Neural progenitor cell (in vitro differentiated cells): ENCODE measurements at regions not wholly inside any gene's neighbourhood (a gene's known extent, or its start where the extent isn't known, plus 50 kb on each side); places are given as distances from the start of the nearest gene placed in this dataset.

Source experiments
- DNase-seq: peaks from one replicate; pipeline ENCODE4 v3.0.0-alpha.2; 2016; ENCODE audit warnings: low spot score
- H2AFZ ChIP-seq: fragments of 200-600 bp; sonication (generic); replicated peaks from 2 replicates; pipeline ENCODE4 v1.6.1; 2016; ENCODE audit warnings: antibody characterized with exemption
- H3F3A ChIP-seq: fragments of 200-600 bp; sonication (generic); 2 replicates; pipeline ENCODE4 v1.6.1; 2016; ENCODE audit warnings: antibody characterized with exemption, low read depth
- H3K27ac ChIP-seq: fragments of 200-600 bp; sonication (generic); 2 replicates; pipeline ENCODE4 v1.5.1; 2016; ENCODE audit warnings: mild to moderate bottlenecking
- H3K27me3 ChIP-seq: fragments of 200-600 bp; sonication (generic); 2 replicates; pipeline ENCODE4 v1.6.1; 2016; ENCODE audit warnings: mild to moderate bottlenecking, moderate library complexity
- H3K36me3 ChIP-seq: fragments of 200-600 bp; sonication (generic); 2 replicates; pipeline ENCODE4 v1.5.1; 2016
- H3K4me1 ChIP-seq: fragments of 200-600 bp; sonication (generic); 2 replicates; pipeline ENCODE4 v1.6.1; 2016; ENCODE audit warnings: mixed run types
- H3K4me2 ChIP-seq: fragments of 200-600 bp; sonication (generic); 2 replicates; pipeline ENCODE4 v1.6.1; 2016
- H3K4me3 ChIP-seq: fragments of 200-600 bp; sonication (generic); 2 replicates; pipeline ENCODE4 v1.5.1; 2016
- H3K79me2 ChIP-seq: fragments of 200-600 bp; sonication (generic); 2 replicates; pipeline ENCODE4 v1.6.1; 2016; ENCODE audit warnings: low read depth
- H3K9ac ChIP-seq: fragments of 200-600 bp; sonication (generic); 2 replicates; pipeline ENCODE4 v1.6.1; 2016
- H3K9me3 ChIP-seq: fragments of 200-600 bp; sonication (generic); 2 replicates; pipeline ENCODE4 v1.5.1; 2016; ENCODE audit warnings: low read depth
- H4K20me1 ChIP-seq: fragments of 200-600 bp; sonication (generic); 2 replicates; pipeline ENCODE4 v1.6.1; 2016; ENCODE audit warnings: low read depth
- H3K27ac Mint-ChIP-seq: 3 replicates; pipeline ENCODE4 v1.8.0; 2021; ENCODE audit warnings: mixed read lengths
- H3K27me3 Mint-ChIP-seq: 2 replicates; pipeline ENCODE4 v1.8.0; 2022; ENCODE audit warnings: low read depth, mild to moderate bottlenecking, inconsistent platforms, moderate library complexity, mixed read lengths; ENCODE audit not compliant: insufficient read depth
- H3K36me3 Mint-ChIP-seq: 3 replicates; pipeline ENCODE4 v1.8.0; 2021; ENCODE audit warnings: mixed read lengths
- H3K4me1 Mint-ChIP-seq: 3 replicates; pipeline ENCODE4 v1.8.0; 2021; ENCODE audit warnings: mixed read lengths
- H3K4me3 Mint-ChIP-seq: 3 replicates; pipeline ENCODE4 v1.8.0; 2021; ENCODE audit warnings: mild to moderate bottlenecking, moderate library complexity, mixed read lengths
- H3K9me3 Mint-ChIP-seq: 3 replicates; pipeline ENCODE4 v1.8.0; 2020; ENCODE audit warnings: mixed read lengths
- EZH2 ChIP-seq: fragments of 200-600 bp; sonication (generic); IDR thresholded peaks from 2 replicates; pipeline ENCODE4 v1.6.1; 2017; ENCODE audit warnings: antibody characterized with exemption, mild to moderate bottlenecking, moderate library complexity
- EZH2phosphoT487 ChIP-seq: fragments of 200-600 bp; sonication (generic); IDR thresholded peaks from 2 replicates; pipeline ENCODE4 v1.6.1; 2017; ENCODE audit warnings: antibody characterized with exemption
- TF ChIP-seq, protein P1 (sequence below): fragments of 200-600 bp; sonication (generic); IDR thresholded peaks from 2 replicates; pipeline ENCODE4 v1.5.1; 2017; ENCODE audit warnings: antibody characterized with exemption, mild to moderate bottlenecking

- no peaks in the 10 kb centered on the region for H3K9me3 ChIP-seq
- H3K9ac ChIP-seq = no peak overlapping the region
- no peak overlapping the region for H3K4me3 ChIP-seq
- H2AFZ ChIP-seq = no peak overlapping the region
- no peak overlapping the region for H3K4me2 ChIP-seq
- Mint-ChIP-seq H3K36me3 (peaks cover 1% of the 10 kb centered on the region), H3K27me3 (peaks cover 3% of the 10 kb centered on the region), H3K9me3 (peaks cover 4% of the 10 kb centered on the region), H3K4me3 (no peak overlapping the region), H3K27ac (no peak overlapping the region), H3K4me1 (no peaks in the 10 kb centered on the region)
- no peaks in the 10 kb centered on the region for H3K27me3 ChIP-seq
- DNase-seq = no peak
- H3F3A ChIP-seq = no peaks in the 10 kb centered on the region
- no peaks in the 10 kb centered on the region for H4K20me1 ChIP-seq
- no peak overlapping the region for H3K27ac ChIP-seq
- no peaks in the 10 kb centered on the region for H3K79me2 ChIP-seq
- TF ChIP-seq, protein P1, sequence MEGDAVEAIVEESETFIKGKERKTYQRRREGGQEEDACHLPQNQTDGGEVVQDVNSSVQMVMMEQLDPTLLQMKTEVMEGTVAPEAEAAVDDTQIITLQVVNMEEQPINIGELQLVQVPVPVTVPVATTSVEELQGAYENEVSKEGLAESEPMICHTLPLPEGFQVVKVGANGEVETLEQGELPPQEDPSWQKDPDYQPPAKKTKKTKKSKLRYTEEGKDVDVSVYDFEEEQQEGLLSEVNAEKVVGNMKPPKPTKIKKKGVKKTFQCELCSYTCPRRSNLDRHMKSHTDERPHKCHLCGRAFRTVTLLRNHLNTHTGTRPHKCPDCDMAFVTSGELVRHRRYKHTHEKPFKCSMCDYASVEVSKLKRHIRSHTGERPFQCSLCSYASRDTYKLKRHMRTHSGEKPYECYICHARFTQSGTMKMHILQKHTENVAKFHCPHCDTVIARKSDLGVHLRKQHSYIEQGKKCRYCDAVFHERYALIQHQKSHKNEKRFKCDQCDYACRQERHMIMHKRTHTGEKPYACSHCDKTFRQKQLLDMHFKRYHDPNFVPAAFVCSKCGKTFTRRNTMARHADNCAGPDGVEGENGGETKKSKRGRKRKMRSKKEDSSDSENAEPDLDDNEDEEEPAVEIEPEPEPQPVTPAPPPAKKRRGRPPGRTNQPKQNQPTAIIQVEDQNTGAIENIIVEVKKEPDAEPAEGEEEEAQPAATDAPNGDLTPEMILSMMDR = no peak
- no peak for TF ChIP-seq EZH2phosphoT487
- TF ChIP-seq EZH2 = no peak
- no peaks in the 10 kb centered on the region for H3K36me3 ChIP-seq
- H3K4me1 ChIP-seq = no peaks in the 10 kb centered on the region
Measured at GRCh38 chr4:28868841-28869240, 1851.3 kb upstream of the PCDH7 start.

GRCh38 chr4:28879178-28879577, 1841.0 kb upstream of the PCDH7 start:
- Histone ChIP-seq H4K20me1 (no peaks in the 10 kb centered on the region), H3K9ac (no peak overlapping the region), H3K36me3 (no peaks in the 10 kb centered on the region), H3K27ac (no peak overlapping the region), H2AFZ (no peak overlapping the region), H3K79me2 (no peaks in the 10 kb centered on the region), H3K4me3 (no peak overlapping the region), H3F3A (no peaks in the 10 kb centered on the region), H3K4me2 (no peak overlapping the region), H3K4me1 (no peaks in the 10 kb centered on the region), H3K27me3 (no peaks in the 10 kb centered on the region), H3K9me3 (no peaks in the 10 kb centered on the region)
- no peak overlapping the region for H3K4me3 Mint-ChIP-seq
- TF ChIP-seq EZH2phosphoT487 = no peak
- TF ChIP-seq, protein P1 = no peak
- TF ChIP-seq EZH2 = no peak
- DNase-seq = no peak
- H3K27me3 Mint-ChIP-seq = no peaks in the 10 kb centered on the region
- no peaks in the 10 kb centered on the region for H3K36me3 Mint-ChIP-seq
- H3K4me1 Mint-ChIP-seq = no peaks in the 10 kb centered on the region
- H3K27ac Mint-ChIP-seq = no peak overlapping the region
- H3K9me3 Mint-ChIP-seq = no peaks in the 10 kb centered on the region

DNA sequence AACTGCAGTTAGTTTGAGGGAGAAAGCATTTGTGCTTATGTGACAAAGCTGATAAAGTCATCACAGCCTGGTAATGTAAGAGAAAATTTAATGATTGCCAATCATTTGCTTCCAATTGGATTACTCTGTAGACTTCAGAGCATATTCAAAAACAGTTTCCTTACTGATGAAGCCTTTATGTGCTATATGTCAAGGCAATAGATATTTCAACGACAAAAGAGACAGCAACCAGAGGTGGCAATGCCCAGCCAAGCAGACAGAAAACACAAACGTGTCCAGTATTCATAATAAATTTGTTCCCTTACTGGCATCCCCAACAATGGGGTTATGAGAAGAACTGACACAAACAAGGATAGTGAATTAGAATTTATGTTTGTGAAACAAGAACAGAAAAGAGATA, 1840.3 kb upstream of the PCDH7 start:
- no peak overlapping the region for H2AFZ ChIP-seq
- TF ChIP-seq, protein P1 = no peak
- TF ChIP-seq EZH2 (no peak), EZH2phosphoT487 (no peak)
- Mint-ChIP-seq H3K4me3 (no peak overlapping the region), H3K27me3 (no peaks in the 10 kb centered on the region), H3K9me3 (no peaks in the 10 kb centered on the region), H3K36me3 (no peaks in the 10 kb centered on the region), H3K27ac (no peak overlapping the region), H3K4me1 (no peaks in the 10 kb centered on the region)
- H3K9me3 ChIP-seq = no peaks in the 10 kb centered on the region
- no peak overlapping the region for H3K4me3 ChIP-seq
- H3K9ac ChIP-seq = no peak overlapping the region
- H3K36me3 ChIP-seq = no peaks in the 10 kb centered on the region
- H3K4me2 ChIP-seq = no peak overlapping the region
- no peaks in the 10 kb centered on the region for H4K20me1 ChIP-seq
- H3K4me1 ChIP-seq = no peaks in the 10 kb centered on the region
- H3K79me2 ChIP-seq = no peaks in the 10 kb centered on the region
- no peaks in the 10 kb centered on the region for H3F3A ChIP-seq
- no peaks in the 10 kb centered on the region for H3K27me3 ChIP-seq
- no peak overlapping the region for H3K27ac ChIP-seq
- DNase-seq = no peak

DNA sequence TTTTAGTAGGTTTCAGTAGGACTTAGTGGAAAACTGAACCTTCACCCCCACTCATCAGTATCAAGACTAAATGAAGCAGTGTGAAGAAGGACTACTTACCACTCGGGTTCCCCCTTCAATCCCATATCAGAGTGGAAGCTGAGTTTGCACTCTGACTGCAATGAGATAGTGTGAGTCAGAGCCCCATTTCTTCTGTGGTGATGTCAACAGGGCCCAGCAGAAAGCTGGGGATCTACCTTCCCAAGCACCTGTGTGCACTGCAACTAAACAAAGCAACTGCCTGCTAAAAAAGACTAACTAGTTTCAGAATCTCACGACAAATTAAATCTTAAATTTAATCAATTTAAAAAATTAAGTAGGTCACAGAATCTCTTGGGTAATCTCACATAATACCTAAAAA, 1837.0 kb upstream of the PCDH7 start:
- H3K27ac ChIP-seq = no peak overlapping the region
- H3K27ac Mint-ChIP-seq = no peak overlapping the region
- H3K9me3 Mint-ChIP-seq = no peaks in the 10 kb centered on the region
- no peak overlapping the region for H3K4me3 ChIP-seq
- no peaks in the 10 kb centered on the region for H3K36me3 Mint-ChIP-seq
- no peaks in the 10 kb centered on the region for H4K20me1 ChIP-seq
- no peaks in the 10 kb centered on the region for H3K27me3 ChIP-seq
- no peak overlapping the region for H3K4me2 ChIP-seq
- H3K27me3 Mint-ChIP-seq = peaks cover 3% of the 10 kb centered on the region
- H3K9me3 ChIP-seq = no peaks in the 10 kb centered on the region
- TF ChIP-seq EZH2 (no peak), EZH2phosphoT487 (no peak)
- TF ChIP-seq, protein P1 = no peak
- no peaks in the 10 kb centered on the region for H3K36me3 ChIP-seq
- no peak for DNase-seq
- no peaks in the 10 kb centered on the region for H3F3A ChIP-seq
- H3K9ac ChIP-seq = no peak overlapping the region
- no peaks in the 10 kb centered on the region for H3K79me2 ChIP-seq
- H3K4me1 ChIP-seq = no peaks in the 10 kb centered on the region
- H3K4me1 Mint-ChIP-seq = no peaks in the 10 kb centered on the region
- peak overlapping the region; percentile 80 for H2AFZ ChIP-seq
- H3K4me3 Mint-ChIP-seq = no peak overlapping the region
